VCaP (cell line): ENCODE measurements at regions not wholly inside any gene's neighbourhood (a gene's known extent, or its start where the extent isn't known, plus 50 kb on each side); places are given as distances from the start of the nearest gene placed in this dataset.

Source experiments
- H3K27ac ChIP-seq: fragments of 450-650 bp; 2 replicates; pipeline ENCODE4 v1.5.1; 2017
- TF ChIP-seq, protein P1 (sequence below): fragments of 450-650 bp; conservative IDR thresholded peaks from 2 replicates; pipeline ENCODE4 v1.5.1; 2017; ENCODE audit warnings: mild to moderate bottlenecking, moderate library complexity

GRCh38 chr6:169064194-169064593 is 189.5 kb downstream of the THBS2 start:
- no peak overlapping the region for H3K27ac ChIP-seq
- TF ChIP-seq, protein P1, sequence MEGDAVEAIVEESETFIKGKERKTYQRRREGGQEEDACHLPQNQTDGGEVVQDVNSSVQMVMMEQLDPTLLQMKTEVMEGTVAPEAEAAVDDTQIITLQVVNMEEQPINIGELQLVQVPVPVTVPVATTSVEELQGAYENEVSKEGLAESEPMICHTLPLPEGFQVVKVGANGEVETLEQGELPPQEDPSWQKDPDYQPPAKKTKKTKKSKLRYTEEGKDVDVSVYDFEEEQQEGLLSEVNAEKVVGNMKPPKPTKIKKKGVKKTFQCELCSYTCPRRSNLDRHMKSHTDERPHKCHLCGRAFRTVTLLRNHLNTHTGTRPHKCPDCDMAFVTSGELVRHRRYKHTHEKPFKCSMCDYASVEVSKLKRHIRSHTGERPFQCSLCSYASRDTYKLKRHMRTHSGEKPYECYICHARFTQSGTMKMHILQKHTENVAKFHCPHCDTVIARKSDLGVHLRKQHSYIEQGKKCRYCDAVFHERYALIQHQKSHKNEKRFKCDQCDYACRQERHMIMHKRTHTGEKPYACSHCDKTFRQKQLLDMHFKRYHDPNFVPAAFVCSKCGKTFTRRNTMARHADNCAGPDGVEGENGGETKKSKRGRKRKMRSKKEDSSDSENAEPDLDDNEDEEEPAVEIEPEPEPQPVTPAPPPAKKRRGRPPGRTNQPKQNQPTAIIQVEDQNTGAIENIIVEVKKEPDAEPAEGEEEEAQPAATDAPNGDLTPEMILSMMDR = no peak

GRCh38 chr6:169062272-169062671 is 191.4 kb downstream of the THBS2 start:
- TF ChIP-seq, protein P1 = no peak
- no peak overlapping the region for H3K27ac ChIP-seq

- TF ChIP-seq, protein P1 = no peak
- H3K27ac ChIP-seq = no peak overlapping the region
Measured at GRCh38 chr6:169058634-169059033, 195.0 kb downstream of the THBS2 start.

GRCh38 chr6:169052462-169052861 is 201.2 kb downstream of the THBS2 start:
- TF ChIP-seq, protein P1 = no peak
- no peak overlapping the region for H3K27ac ChIP-seq

DNA sequence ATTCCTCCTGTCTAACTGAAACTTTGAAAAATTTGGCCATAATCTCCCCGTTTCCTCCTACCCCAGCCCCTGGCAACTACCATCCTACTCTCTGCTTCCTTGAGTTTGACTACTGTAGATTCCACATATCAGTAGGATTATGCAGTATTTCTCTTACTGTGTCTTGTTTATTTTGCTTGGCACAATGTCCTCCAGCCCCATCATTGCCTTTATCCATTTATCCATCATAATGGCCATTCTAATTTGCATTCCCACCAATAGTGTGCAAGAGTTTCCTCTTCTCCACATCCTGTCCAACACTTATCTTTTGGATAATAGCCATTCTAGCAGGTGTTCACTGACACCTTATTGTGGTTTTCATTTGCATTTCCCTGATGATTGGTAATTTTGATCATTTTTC is 202.3 kb downstream of the THBS2 start:
- no peak overlapping the region for H3K27ac ChIP-seq
- TF ChIP-seq, protein P1 = no peak

DNA sequence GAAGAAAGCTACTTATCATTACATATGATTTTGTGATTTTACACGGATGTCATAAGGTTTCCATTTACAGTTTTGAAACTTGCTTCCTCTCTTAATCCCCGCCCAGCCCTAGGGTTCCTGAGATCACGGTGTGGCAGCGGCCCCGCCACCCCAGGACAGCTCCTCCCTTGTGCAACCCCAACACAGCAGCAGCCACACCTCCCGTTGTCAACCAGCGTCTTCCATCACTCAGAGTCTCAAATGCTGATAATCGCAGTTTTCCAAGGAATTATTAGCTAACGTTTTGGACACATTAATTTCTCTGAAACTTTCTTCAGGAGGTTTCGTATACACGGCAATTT is 204.8 kb downstream of the THBS2 start:
- no peak overlapping the region for H3K27ac ChIP-seq
- TF ChIP-seq, protein P1 = no peak

DNA sequence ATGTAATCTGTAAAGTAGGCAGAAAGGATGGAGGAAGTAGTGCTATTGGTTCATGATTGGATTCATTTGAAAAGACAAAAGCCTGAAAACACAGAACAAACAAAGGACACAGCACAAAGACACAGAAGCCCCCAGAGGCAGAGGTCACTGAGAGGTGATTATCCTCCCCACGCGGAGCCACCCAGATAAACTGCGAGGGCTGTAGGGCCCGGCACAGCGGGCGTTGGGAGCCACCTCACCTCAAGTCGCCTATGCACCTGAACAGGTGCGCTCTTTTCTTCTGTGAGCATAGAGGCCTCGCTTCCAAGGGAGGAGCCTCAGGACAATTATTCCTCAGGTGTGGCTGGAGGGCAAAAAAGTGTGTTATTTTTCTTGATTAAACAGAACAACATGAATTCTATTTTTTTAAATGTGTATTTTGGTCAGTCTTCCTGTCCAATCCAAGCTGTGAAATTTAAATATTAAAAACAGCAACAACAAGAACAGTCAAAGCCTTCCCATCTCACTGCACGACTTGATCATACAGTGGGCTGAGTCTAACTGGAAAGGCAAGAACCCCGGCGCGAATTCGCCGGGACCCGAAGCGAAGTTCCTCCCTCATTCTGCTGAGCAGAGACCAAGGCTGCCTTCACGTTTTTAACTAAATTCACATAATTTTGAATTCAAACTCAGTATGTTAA is 205.3 kb downstream of the THBS2 start:
- TF ChIP-seq, protein P1 = no peak
- H3K27ac ChIP-seq = no peak overlapping the region
